Smooth muscle cell (in vitro differentiated cells): ENCODE measurements at regions not wholly inside any gene's neighbourhood (a gene's known extent, or its start where the extent isn't known, plus 50 kb on each side); places are given as distances from the start of the nearest gene placed in this dataset.

Experiments
- DNase-seq: peaks from one replicate; lab custom pipeline; 2025; ENCODE audit not compliant: unreplicated experiment; lab: John Stamatoyannopoulos, UW
- H2AFZ ChIP-seq: fragments of 200-600 bp; sonication (generic); 2 replicates; pipeline ENCODE4 v1.6.0; 2016; ENCODE audit warnings: antibody characterized with exemption, low read depth, mild to moderate bottlenecking
- H3F3A ChIP-seq: fragments of 200-600 bp; sonication (generic); 2 replicates; pipeline ENCODE4 v1.6.0; 2017; ENCODE audit warnings: antibody characterized with exemption, low read depth
- H3K27ac ChIP-seq: fragments of 200-600 bp; sonication (generic); 2 replicates; pipeline ENCODE4 v1.5.1; 2016; ENCODE audit warnings: low read depth, mild to moderate bottlenecking
- H3K27me3 ChIP-seq: fragments of 200-600 bp; sonication (generic); 2 replicates; pipeline ENCODE4 v1.6.1; 2016; ENCODE audit warnings: low read depth, mild to moderate bottlenecking
- H3K36me3 ChIP-seq: fragments of 200-600 bp; sonication (generic); 2 replicates; pipeline ENCODE4 v1.5.1; 2016; ENCODE audit warnings: low read depth
- H3K4me1 ChIP-seq: fragments of 200-600 bp; sonication (generic); 2 replicates; pipeline ENCODE4 v1.5.1; 2016; ENCODE audit warnings: low read depth
- H3K4me2 ChIP-seq: fragments of 200-600 bp; sonication (generic); 2 replicates; pipeline ENCODE4 v1.6.0; 2016; ENCODE audit warnings: mild to moderate bottlenecking
- H3K4me3 ChIP-seq: fragments of 200-600 bp; sonication (generic); 2 replicates; pipeline ENCODE4 v1.5.1; 2016; ENCODE audit warnings: mild to moderate bottlenecking
- H3K79me2 ChIP-seq: fragments of 200-600 bp; sonication (generic); 2 replicates; pipeline ENCODE4 v1.6.0; 2016; ENCODE audit warnings: low read depth, mild to moderate bottlenecking
- H3K9ac ChIP-seq: fragments of 200-600 bp; sonication (generic); 2 replicates; pipeline ENCODE4 v1.6.0; 2016; ENCODE audit warnings: low read depth
- H3K9me3 ChIP-seq: fragments of 200-600 bp; sonication (generic); replicated peaks from 2 replicates; pipeline ENCODE4 v1.5.1; 2016; ENCODE audit warnings: low read depth
- H4K20me1 ChIP-seq: fragments of 200-600 bp; sonication (generic); 2 replicates; pipeline ENCODE4 v1.6.0; 2016; ENCODE audit warnings: low read depth
- WGBS: methylation state at CpG from one replicate; pipeline ENCODE4 v1.1.7; 2016; ENCODE audit warnings: low lambda C conversion rate; 5-methylcytosine and 5-hydroxymethylcytosine counted together
- TF ChIP-seq, protein P1 (sequence below): fragments of 200-600 bp; sonication (generic); IDR thresholded peaks from 2 replicates; pipeline ENCODE4 v1.5.1; 2017; ENCODE audit warnings: borderline replicate concordance, mild to moderate bottlenecking, antibody characterized with exemption; ENCODE audit not compliant: insufficient read depth, poor library complexity, severe bottlenecking

DNA sequence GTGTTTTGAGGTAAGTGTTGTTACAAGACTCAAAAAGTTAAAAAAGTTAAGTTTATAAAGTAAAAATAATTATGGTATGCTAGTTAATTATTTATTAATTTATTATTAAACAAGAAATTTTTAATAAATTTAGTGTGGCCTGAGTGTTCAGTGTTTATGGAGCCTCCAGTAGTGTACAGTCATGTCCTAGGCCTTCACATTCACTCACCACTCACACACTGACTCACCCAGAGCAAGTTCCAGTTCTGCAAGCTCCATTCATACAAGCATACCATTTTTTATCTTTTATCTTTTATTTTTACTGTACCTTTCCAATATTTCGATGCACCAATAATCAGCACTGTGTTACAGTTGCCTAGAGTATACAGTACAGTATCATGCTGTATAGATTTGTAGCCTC lies 381.2 kb upstream of the MGMT start:
- Histone ChIP-seq H3K27me3 (no peaks in the 10 kb centered on the region), H2AFZ (no peak overlapping the region), H3K79me2 (no peaks in the 10 kb centered on the region), H3K36me3 (no peaks in the 10 kb centered on the region), H3K9me3 (no peaks in the 10 kb centered on the region), H4K20me1 (no peaks in the 10 kb centered on the region), H3K9ac (no peak overlapping the region), H3K27ac (no peak overlapping the region), H3K4me3 (no peak overlapping the region), H3K4me1 (no peaks in the 10 kb centered on the region), H3F3A (no peaks in the 10 kb centered on the region), H3K4me2 (no peak overlapping the region)
- 78% methylated on average over 1 of the region's 1 CpG for WGBS
- TF ChIP-seq, protein P1, sequence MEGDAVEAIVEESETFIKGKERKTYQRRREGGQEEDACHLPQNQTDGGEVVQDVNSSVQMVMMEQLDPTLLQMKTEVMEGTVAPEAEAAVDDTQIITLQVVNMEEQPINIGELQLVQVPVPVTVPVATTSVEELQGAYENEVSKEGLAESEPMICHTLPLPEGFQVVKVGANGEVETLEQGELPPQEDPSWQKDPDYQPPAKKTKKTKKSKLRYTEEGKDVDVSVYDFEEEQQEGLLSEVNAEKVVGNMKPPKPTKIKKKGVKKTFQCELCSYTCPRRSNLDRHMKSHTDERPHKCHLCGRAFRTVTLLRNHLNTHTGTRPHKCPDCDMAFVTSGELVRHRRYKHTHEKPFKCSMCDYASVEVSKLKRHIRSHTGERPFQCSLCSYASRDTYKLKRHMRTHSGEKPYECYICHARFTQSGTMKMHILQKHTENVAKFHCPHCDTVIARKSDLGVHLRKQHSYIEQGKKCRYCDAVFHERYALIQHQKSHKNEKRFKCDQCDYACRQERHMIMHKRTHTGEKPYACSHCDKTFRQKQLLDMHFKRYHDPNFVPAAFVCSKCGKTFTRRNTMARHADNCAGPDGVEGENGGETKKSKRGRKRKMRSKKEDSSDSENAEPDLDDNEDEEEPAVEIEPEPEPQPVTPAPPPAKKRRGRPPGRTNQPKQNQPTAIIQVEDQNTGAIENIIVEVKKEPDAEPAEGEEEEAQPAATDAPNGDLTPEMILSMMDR, result no peak
- DNase-seq, result no peak

DNA sequence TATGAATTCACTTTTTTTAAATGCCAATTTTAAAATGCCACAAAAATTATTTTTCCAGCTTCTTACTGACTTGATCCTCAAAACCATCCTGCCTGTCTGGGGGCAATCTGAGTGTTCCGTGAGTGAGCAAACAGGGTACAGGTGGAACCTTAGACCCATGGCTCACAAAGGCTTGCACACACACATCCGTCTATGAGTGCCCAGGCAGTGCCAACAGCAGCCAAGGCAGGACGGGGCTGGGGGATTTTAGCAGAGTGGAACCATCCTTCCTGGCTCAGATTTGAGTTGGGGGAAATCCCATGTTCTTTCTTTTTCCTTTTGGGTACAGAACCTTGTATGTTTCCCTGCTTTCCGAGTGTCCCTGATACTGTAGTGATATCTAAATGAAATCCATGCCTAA lies 377.7 kb upstream of the MGMT start:
- Histone ChIP-seq H3K4me3 (no peak overlapping the region), H3K36me3 (no peaks in the 10 kb centered on the region), H3K4me2 (no peak overlapping the region), H3K9ac (no peak overlapping the region), H3K4me1 (no peaks in the 10 kb centered on the region), H3F3A (no peaks in the 10 kb centered on the region), H3K79me2 (no peaks in the 10 kb centered on the region), H3K9me3 (no peaks in the 10 kb centered on the region), H3K27me3 (no peaks in the 10 kb centered on the region), H2AFZ (no peak overlapping the region), H3K27ac (no peak overlapping the region), H4K20me1 (no peaks in the 10 kb centered on the region)
- 87% methylated on average over 4 of the region's 4 CpGs for WGBS
- TF ChIP-seq, protein P1, result no peak
- no peak for DNase-seq

- no peaks in the 10 kb centered on the region for H3K27me3 ChIP-seq
- no peak overlapping the region for H2AFZ ChIP-seq
- H3K4me2 ChIP-seq, result no peak overlapping the region
- H3F3A ChIP-seq, result no peaks in the 10 kb centered on the region
- H3K4me3 ChIP-seq, result no peak overlapping the region
- no peak overlapping the region for H3K9ac ChIP-seq
- no peaks in the 10 kb centered on the region for H3K36me3 ChIP-seq
- no peaks in the 10 kb centered on the region for H4K20me1 ChIP-seq
- 84% methylated on average over 6 of the region's 6 CpGs for WGBS
- DNase-seq, result no peak
- H3K4me1 ChIP-seq, result no peaks in the 10 kb centered on the region
- no peak overlapping the region for H3K27ac ChIP-seq
- no peaks in the 10 kb centered on the region for H3K9me3 ChIP-seq
- no peaks in the 10 kb centered on the region for H3K79me2 ChIP-seq
- TF ChIP-seq, protein P1, result no peak
Measured at GRCh38 chr10:129090165-129090564, 376.9 kb upstream of the MGMT start.

DNA sequence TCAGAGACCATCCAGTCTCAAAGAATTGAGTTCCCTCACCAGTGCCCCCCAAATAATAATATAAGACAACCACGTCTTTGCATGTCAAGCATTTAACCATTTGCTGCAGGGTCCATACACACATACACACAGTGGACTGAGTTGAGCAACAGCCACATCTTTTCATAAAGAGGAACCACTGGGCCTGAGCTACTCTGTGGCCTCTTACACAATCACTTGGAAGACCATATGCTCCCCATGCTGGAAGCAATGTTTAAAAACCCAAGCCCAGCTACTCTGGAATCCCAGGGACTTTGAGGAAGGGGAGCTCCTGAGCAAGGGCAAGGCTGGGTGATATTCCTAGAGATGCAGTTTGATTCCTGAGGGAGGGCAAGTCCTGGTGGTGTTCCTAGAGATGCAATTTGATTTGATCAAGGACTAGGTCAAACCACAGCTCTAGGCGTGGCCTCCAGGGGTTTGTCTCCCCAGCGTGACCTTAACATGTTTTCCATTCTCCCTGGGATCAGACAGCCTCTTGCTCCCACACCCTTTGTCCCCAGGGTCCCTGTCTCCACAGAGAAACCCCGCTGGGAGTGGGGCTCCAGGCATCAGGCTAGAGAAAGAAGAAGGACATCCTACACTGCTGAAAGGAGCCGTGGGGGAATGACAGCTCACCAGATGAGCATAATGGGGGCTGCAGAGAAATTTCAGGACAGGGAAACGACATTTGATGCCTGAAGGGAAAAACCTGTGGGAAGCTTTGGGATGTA lies 376.2 kb upstream of the MGMT start:
- H3K4me2 ChIP-seq, result no peak overlapping the region
- H3K79me2 ChIP-seq, result no peaks in the 10 kb centered on the region
- H3K9ac ChIP-seq, result no peak overlapping the region
- no peak overlapping the region for H3K4me3 ChIP-seq
- H3K9me3 ChIP-seq, result no peaks in the 10 kb centered on the region
- no peaks in the 10 kb centered on the region for H3K4me1 ChIP-seq
- no peak overlapping the region for H3K27ac ChIP-seq
- DNase-seq, result no peak
- H3F3A ChIP-seq, result no peaks in the 10 kb centered on the region
- H3K36me3 ChIP-seq, result no peaks in the 10 kb centered on the region
- no peaks in the 10 kb centered on the region for H3K27me3 ChIP-seq
- TF ChIP-seq, protein P1, result no peak
- H4K20me1 ChIP-seq, result no peaks in the 10 kb centered on the region
- no peak overlapping the region for H2AFZ ChIP-seq
- 86% methylated on average over 6 of the region's 6 CpGs for WGBS
